GM12878 (cell line): ENCODE measurements at regions not wholly inside any gene's neighbourhood (a gene's known extent, or its start where the extent isn't known, plus 50 kb on each side); places are given as distances from the start of the nearest gene placed in this dataset.

Source experiments
- ATAC-seq: fragments of 200-7000 bp; cut with Tn5 transposase; 3 replicates; pipeline ENCODE4 v1.9.1; 2020; ENCODE audit warnings: mild to moderate bottlenecking, moderate library complexity
- BruUV-seq: library from RNA; stranded (reverse); fragments of 400-500 nt; replicated peaks from 2 replicates; lab custom pipeline; 2021; lab: Mats Ljungman, UMichigan
- CTCF ChIA-PET: fragments of 300-600 bp; sonication (Branson Sonifier 250); formaldehyde crosslinking; extraction: SDS; loops from one replicate; lab custom pipeline; 2021; ENCODE audit warnings: inconsistent platforms; lab: Yijun Ruan, JAX
- POLR2A ChIA-PET: fragments of 350-600 bp; formaldehyde crosslinking; extraction: SDS; loops from one replicate; lab custom pipeline; 2021; ENCODE audit warnings: inconsistent platforms; lab: Charles Lee
- RAD21 ChIA-PET: fragments of 300-600 bp; sonication (Branson Sonifier 250); formaldehyde crosslinking; loops from one replicate; lab custom pipeline; 2023; ENCODE audit warnings: antibody characterized with exemption; ENCODE audit not compliant: unreplicated experiment; lab: Charles Lee
- SMC1A ChIA-PET: fragments of 300-600 bp; sonication (Branson Sonifier 250); formaldehyde crosslinking; loops from one replicate; lab custom pipeline; 2023; ENCODE audit not compliant: unreplicated experiment, uncharacterized antibody; lab: Charles Lee
- DNase-seq: peaks from one replicate; pipeline ENCODE4 v3.0.0-alpha.2; 2011; ENCODE audit warnings: low read depth, low spot score
- FAIRE-seq: peaks from 3 replicates; lab custom pipeline; 2011; peaks lifted over from hg19 to GRCh38; lab: Jason Lieb, UNC
- H2AFZ ChIP-seq: 2 replicates; pipeline ENCODE4 v1.6.0; 2011; ENCODE audit warnings: low read depth, low read length, control low read depth; ENCODE audit not compliant: control insufficient read depth
- H3K27ac ChIP-seq: 2 replicates; pipeline ENCODE4 v1.5.1; 2011; ENCODE audit warnings: control low read depth; ENCODE audit not compliant: control insufficient read depth, insufficient read depth
- H3K27me3 ChIP-seq, 2 experiments: replicated peaks in 1 of 2; 2 replicates each; pipeline versions ENCODE4 v1.6.0 to v1.6.1; 2011; ENCODE audit warnings: low read length in 1 of 2; ENCODE audit not compliant: control insufficient read depth in 2 of 2, insufficient read depth in 2 of 2
- H3K36me3 ChIP-seq, 2 experiments: 2 replicates each; pipeline ENCODE4 v1.5.1; 2011; ENCODE audit warnings: low read length in 1 of 2; ENCODE audit not compliant: control insufficient read depth in 2 of 2, insufficient read depth in 2 of 2
- H3K4me1 ChIP-seq: 2 replicates; pipeline ENCODE4 v1.6.1; 2011; ENCODE audit warnings: mild to moderate bottlenecking, low read length, moderate library complexity, mixed read lengths; ENCODE audit not compliant: control insufficient read depth, insufficient read depth
- H3K4me2 ChIP-seq: 2 replicates; pipeline ENCODE4 v1.6.0; 2011; ENCODE audit warnings: control low read depth; ENCODE audit not compliant: control insufficient read depth, insufficient read depth
- H3K4me3 ChIP-seq: fragments of 200-600 bp; sonication (generic); 2 replicates; pipeline ENCODE4 v1.5.1; 2016
- H3K79me2 ChIP-seq: 2 replicates; pipeline ENCODE4 v1.6.0; 2011; ENCODE audit warnings: low read length; ENCODE audit not compliant: control insufficient read depth, insufficient read depth
- H3K9ac ChIP-seq: 2 replicates; pipeline ENCODE4 v1.8.0; 2011; ENCODE audit warnings: low read length, control low read depth, mixed read lengths; ENCODE audit not compliant: control insufficient read depth, insufficient read depth
- H3K9me3 ChIP-seq: replicated peaks from 3 replicates; pipeline ENCODE4 v1.5.1; 2011; ENCODE audit warnings: mild to moderate bottlenecking, low read length; ENCODE audit not compliant: control insufficient read depth, insufficient read depth
- H4K20me1 ChIP-seq: 2 replicates; pipeline ENCODE4 v1.6.0; 2011; ENCODE audit not compliant: control insufficient read depth, insufficient read depth
- MEF2A ChIP-seq: IDR thresholded peaks from 2 replicates; pipeline ENCODE4 v1.6.1; 2011; ENCODE audit warnings: low read depth, mild to moderate bottlenecking, low read length, moderate library complexity; ENCODE audit not compliant: insufficient read depth
- MTA3 ChIP-seq: IDR thresholded peaks from 2 replicates; pipeline ENCODE4 v1.6.1; 2012; ENCODE audit warnings: low read length, inconsistent platforms, borderline replicate concordance
- NFYB ChIP-seq: IDR thresholded peaks from 2 replicates; pipeline ENCODE4 v1.6.1; 2011; ENCODE audit warnings: low read depth, mild to moderate bottlenecking, low read length, improper control_type of control experiment, moderate library complexity; ENCODE audit not compliant: insufficient read depth
- NKRF ChIP-seq: fragments of 450-650 bp; conservative IDR thresholded peaks from 2 replicates; pipeline ENCODE4 v1.6.1; 2017; ENCODE audit warnings: mild to moderate bottlenecking, moderate library complexity
- POLR2AphosphoS2 ChIP-seq: IDR thresholded peaks from 2 replicates; pipeline ENCODE4 v1.6.1; 2011; ENCODE audit warnings: low read depth, mild to moderate bottlenecking, low read length, improper control_type of control experiment, moderate library complexity
- PRDM15 ChIP-seq: fragments of 450-650 bp; formaldehyde crosslinking; IDR thresholded peaks from 2 replicates; pipeline ENCODE4 v1.4.0; 2020; ENCODE audit warnings: mild to moderate bottlenecking, moderate library complexity
- REST ChIP-seq: IDR thresholded peaks from 2 replicates; pipeline ENCODE4 v1.6.1; 2012; ENCODE audit warnings: mild to moderate bottlenecking, low read depth, low read length
- YY1 ChIP-seq: IDR thresholded peaks from 2 replicates; pipeline ENCODE4 v1.6.1; 2011; ENCODE audit warnings: low read depth, mild to moderate bottlenecking, low read length
- in situ Hi-C: fragments of 300-500 bp; cut with MboI; formaldehyde crosslinking; loops from 9 replicates; pipeline ENCODE4 v1.14.3; 2018; ENCODE audit warnings: mixed read lengths
- intact Hi-C: fragments of 100-400 bp; cut with micrococcal nuclease; formaldehyde crosslinking; loops from one replicate; pipeline ENCODE4 v1.14.2; 2022; ENCODE audit not compliant: unreplicated experiment

GRCh38 chr2:200068642-200069041 lies 113.3 kb downstream of the MAIP1 start:
- no TSS peak for BruUV-seq
- ATAC-seq (no peak), FAIRE-seq (no peak), DNase-seq (no peak)
- H4K20me1 ChIP-seq, result no peaks in the 10 kb centered on the region
- in situ Hi-C loops (no loop called here), intact Hi-C loops (no loop called here)
- ChIA-PET POLR2A (no interaction called here), CTCF (no interaction called here), SMC1A (no interaction called here), RAD21 (no interaction called here)
- TF ChIP-seq MEF2A (no peak), PRDM15 (CRISPR knock-in tag) (no peak), MTA3 (no peak), NKRF (no peak), POLR2AphosphoS2 (no peak), REST (no peak), NFYB (no peak), YY1 (no peak)
- H3K27me3 ChIP-seq, result no peaks in the 10 kb centered on the region
- H3K9ac ChIP-seq, result no peak overlapping the region
- H2AFZ ChIP-seq, result no peak overlapping the region
- no peaks in the 10 kb centered on the region for H3K4me1 ChIP-seq
- no peaks in the 10 kb centered on the region for H3K36me3 ChIP-seq
- no peaks in the 10 kb centered on the region for H3K79me2 ChIP-seq
- H3K9me3 ChIP-seq, result no peaks in the 10 kb centered on the region; the same call in 2 of the 3 replicates
- no peak overlapping the region for H3K4me2 ChIP-seq
- H3K4me3 ChIP-seq, result no peak overlapping the region
- H3K27ac ChIP-seq, result no peak overlapping the region
